HCT116 (cell line): ENCODE measurements at regions not wholly inside any gene's neighbourhood (a gene's known extent, or its start where the extent isn't known, plus 50 kb on each side); places are given as distances from the start of the nearest gene placed in this dataset.

Source experiments
- CBX3 ChIP-seq: IDR thresholded peaks from 2 replicates; pipeline ENCODE4 v1.6.1; 2012; ENCODE audit warnings: low read depth
- CEBPB ChIP-seq: IDR thresholded peaks from 2 replicates; pipeline ENCODE4 v1.6.1; 2012; ENCODE audit warnings: low read depth
- EZH2 ChIP-seq: fragments of 200-600 bp; sonication (generic); IDR thresholded peaks from 2 replicates; pipeline ENCODE4 v1.6.1; 2017; ENCODE audit warnings: antibody characterized with exemption, mixed run types
- POLR2A ChIP-seq: IDR thresholded peaks from 2 replicates; pipeline ENCODE4 v1.7.0; 2011; ENCODE audit warnings: borderline replicate concordance; ENCODE audit not compliant: insufficient read depth, insufficient read length; ENCODE audit errors: extremely low read depth
- RAD21 ChIP-seq: IDR thresholded peaks from 2 replicates; pipeline ENCODE4 v1.6.1; 2012; ENCODE audit warnings: low read depth, mild to moderate bottlenecking
- YY1 ChIP-seq: IDR thresholded peaks from 2 replicates; pipeline ENCODE4 v1.6.1; 2011; ENCODE audit warnings: low read length, low read depth, moderate library complexity, mild to moderate bottlenecking; ENCODE audit not compliant: insufficient replicate concordance; ENCODE audit errors: extremely low read depth
- TF ChIP-seq, protein P1 (sequence below), 3 experiments: fragments of 200-600 bp in 1 of 3; sonication (generic) in 1 of 3; IDR thresholded peaks in 2 of 3; conservative IDR thresholded peaks in 1 of 3; 2 replicates each; pipeline ENCODE4 v1.5.1; 2012 to 2017; ENCODE audit warnings: low read depth in 2 of 3, low read length in 2 of 3, antibody characterized with exemption in 1 of 3, borderline replicate concordance in 1 of 3, control low read depth in 1 of 3, mild to moderate bottlenecking in 1 of 3, mixed read lengths in 1 of 3, mixed run types in 1 of 3, moderate library complexity in 1 of 3; ENCODE audit not compliant: insufficient read depth in 1 of 3
- TF ChIP-seq, protein P2 (sequence below): IDR thresholded peaks from 2 replicates; pipeline ENCODE4 v1.6.1; 2012
- TF ChIP-seq, protein P3 (sequence below): IDR thresholded peaks from 2 replicates; pipeline ENCODE4 v1.6.1; 2012

DNA sequence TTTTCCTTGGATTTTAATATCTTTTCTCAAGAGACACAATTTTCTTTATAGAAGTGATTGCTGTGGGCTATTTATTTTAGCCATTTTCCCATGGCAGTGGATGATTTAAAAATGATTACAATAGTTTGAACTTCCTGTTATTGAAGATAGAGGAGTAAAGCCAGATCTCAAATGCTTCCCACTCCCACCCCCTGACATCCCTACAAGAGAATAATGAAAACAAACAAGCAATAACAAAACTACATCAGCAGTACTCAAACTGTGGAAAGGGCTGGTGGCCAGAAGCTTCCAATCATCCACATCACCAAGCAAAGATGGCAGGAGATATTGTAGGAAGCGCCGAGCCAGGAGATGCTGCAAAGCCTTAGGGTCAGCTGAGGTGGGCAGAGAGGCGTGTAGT is 831.1 kb upstream of the NR2F2 start:
- TF ChIP-seq POLR2A: no peak
- TF ChIP-seq, protein P1, sequence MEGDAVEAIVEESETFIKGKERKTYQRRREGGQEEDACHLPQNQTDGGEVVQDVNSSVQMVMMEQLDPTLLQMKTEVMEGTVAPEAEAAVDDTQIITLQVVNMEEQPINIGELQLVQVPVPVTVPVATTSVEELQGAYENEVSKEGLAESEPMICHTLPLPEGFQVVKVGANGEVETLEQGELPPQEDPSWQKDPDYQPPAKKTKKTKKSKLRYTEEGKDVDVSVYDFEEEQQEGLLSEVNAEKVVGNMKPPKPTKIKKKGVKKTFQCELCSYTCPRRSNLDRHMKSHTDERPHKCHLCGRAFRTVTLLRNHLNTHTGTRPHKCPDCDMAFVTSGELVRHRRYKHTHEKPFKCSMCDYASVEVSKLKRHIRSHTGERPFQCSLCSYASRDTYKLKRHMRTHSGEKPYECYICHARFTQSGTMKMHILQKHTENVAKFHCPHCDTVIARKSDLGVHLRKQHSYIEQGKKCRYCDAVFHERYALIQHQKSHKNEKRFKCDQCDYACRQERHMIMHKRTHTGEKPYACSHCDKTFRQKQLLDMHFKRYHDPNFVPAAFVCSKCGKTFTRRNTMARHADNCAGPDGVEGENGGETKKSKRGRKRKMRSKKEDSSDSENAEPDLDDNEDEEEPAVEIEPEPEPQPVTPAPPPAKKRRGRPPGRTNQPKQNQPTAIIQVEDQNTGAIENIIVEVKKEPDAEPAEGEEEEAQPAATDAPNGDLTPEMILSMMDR (IDR thresholded peaks at IDR 0.05 in 2 of 3, conservative IDR thresholded peaks at IDR 0.05 in 1 of 3; ENCODE audit: borderline replicate concordance in 1 of 3, insufficient read depth in 1 of 3, low read depth in 2 of 3, low read length in 2 of 3): no peak
- TF ChIP-seq, protein P2, sequence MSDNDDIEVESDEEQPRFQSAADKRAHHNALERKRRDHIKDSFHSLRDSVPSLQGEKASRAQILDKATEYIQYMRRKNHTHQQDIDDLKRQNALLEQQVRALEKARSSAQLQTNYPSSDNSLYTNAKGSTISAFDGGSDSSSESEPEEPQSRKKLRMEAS: no peak
- TF ChIP-seq, protein P3, sequence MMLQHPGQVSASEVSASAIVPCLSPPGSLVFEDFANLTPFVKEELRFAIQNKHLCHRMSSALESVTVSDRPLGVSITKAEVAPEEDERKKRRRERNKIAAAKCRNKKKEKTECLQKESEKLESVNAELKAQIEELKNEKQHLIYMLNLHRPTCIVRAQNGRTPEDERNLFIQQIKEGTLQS: no peak
- TF ChIP-seq CBX3: no peak
- TF ChIP-seq YY1: no peak
- no peak for TF ChIP-seq EZH2
- TF ChIP-seq RAD21: no peak
- no peak for TF ChIP-seq CEBPB
